ENCODE measurements at regions not wholly inside any gene's neighbourhood (a gene's known extent, or its start where the extent isn't known, plus 50 kb on each side); places are given as distances from the start of the nearest gene placed in this dataset.
A peak's percentile ranks its signal among the peaks of the same experiment; 100 is the strongest.
"Not testable (repeated sequence)": the region's sequence is repeated elsewhere in the genome, so short reads cannot be mapped to it uniquely, and the experiment has no call there.

GRCh38 chr5:23991406-23991805 is 484.0 kb downstream of the PRDM9 start:
- no peaks in the 10 kb centered on the region for H3K9me3 ChIP-seq (ENCODE audit: severe bottlenecking)
- no peaks in the 10 kb centered on the region for H3K36me3 ChIP-seq
- no peaks in the 10 kb centered on the region for H3K27me3 ChIP-seq (ENCODE audit: insufficient read depth, low read depth, severe bottlenecking)
- no peak for TF ChIP-seq CTCF (IDR thresholded peaks at IDR 0.05; ENCODE audit: low read depth, low read length)
- no peak for DNase-seq
- H3K4me3 ChIP-seq (ENCODE audit: low read depth, low read length), result no peak overlapping the region
- H3K27ac ChIP-seq, result no peak overlapping the region

DNA sequence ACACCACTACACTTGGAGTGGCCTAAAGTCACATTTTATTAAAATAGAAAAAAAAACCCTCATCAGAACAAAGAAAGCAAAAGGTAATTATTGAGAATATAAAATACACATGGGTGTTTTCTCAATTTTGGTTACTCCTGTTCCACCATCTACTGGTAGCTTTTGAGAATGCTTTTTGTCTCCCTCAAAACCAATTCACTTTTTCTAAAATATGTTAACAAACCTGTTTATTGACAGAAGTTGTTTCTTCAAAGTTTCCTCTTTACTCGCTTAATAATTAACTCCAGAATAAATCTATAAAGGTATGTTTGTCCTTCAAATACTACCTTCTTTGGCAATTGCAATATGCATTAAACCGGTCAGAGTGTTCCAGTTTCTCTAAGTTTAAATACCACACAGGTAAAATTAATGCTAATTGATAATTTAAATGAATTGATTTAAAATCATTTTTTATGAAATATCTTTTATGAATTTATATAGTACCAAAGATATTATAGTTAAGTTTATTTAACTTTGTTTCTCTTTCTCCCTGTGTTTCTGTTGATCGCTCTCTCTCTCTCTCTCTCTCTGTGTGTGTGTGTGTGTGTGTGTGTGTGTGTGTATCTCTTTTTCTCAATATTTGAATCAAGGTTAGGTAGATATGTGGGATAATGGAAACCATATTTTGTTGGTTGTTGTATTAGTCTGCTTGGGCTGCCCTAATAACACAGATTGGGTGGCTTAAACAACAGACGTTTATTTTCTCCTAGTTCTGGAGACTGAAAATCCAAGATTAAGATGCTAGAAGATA is 487.4 kb downstream of the PRDM9 start:
- peak; percentile 34 for TF ChIP-seq CTCF (IDR thresholded peaks at IDR 0.05; ENCODE audit: low read depth, low read length)

GRCh38 chr5:23996525-23996924 is 489.1 kb downstream of the PRDM9 start:
- Histone ChIP-seq H3K4me3 (ENCODE audit: low read depth, low read length) (no peak overlapping the region), H3K27ac (no peak overlapping the region), H3K9me3 (ENCODE audit: severe bottlenecking) (no peaks in the 10 kb centered on the region), H3K36me3 (no peaks in the 10 kb centered on the region), H3K27me3 (ENCODE audit: insufficient read depth, low read depth, severe bottlenecking) (no peaks in the 10 kb centered on the region)
- no peak for TF ChIP-seq CTCF (IDR thresholded peaks at IDR 0.05; ENCODE audit: low read depth, low read length)
- no peak for DNase-seq

More for the DNA sequence above, 487.4 kb downstream of the PRDM9 start:
- Histone ChIP-seq H3K27me3 (ENCODE audit: insufficient read depth, low read depth, severe bottlenecking) (no peaks in the 10 kb centered on the region), H3K4me3 (ENCODE audit: low read depth, low read length) (no peak overlapping the region), H3K9me3 (ENCODE audit: severe bottlenecking) (no peaks in the 10 kb centered on the region), H3K36me3 (no peaks in the 10 kb centered on the region), H3K27ac (no peak overlapping the region)
- no peak for DNase-seq

DNA sequence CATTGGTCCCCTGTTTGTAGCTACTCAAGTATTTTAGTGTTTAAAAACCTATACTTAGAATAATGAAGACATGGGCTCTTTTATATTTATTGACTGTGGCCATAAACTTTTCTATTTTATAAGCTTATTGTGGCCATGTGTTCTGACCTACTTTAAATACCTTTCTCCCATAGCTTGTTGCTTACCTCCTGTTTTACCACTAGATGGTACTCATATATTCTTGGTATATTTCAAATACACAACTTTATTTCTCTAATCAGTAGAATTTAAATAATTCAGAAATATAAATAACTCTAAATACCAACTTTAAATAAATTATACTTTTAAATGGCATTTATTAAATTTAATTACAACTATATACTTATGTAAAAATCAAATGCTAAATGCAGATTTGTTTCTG is 498.0 kb downstream of the PRDM9 start:
- H3K9me3 ChIP-seq (ENCODE audit: severe bottlenecking), result peaks cover 4% of the 10 kb centered on the region
- no peak for TF ChIP-seq CTCF (IDR thresholded peaks at IDR 0.05; ENCODE audit: low read depth, low read length)
- no peaks in the 10 kb centered on the region for H3K27me3 ChIP-seq (ENCODE audit: insufficient read depth, low read depth, severe bottlenecking)
- H3K4me3 ChIP-seq (ENCODE audit: low read depth, low read length), result no peak overlapping the region
- DNase-seq, result no peak
- no peak overlapping the region for H3K27ac ChIP-seq
- H3K36me3 ChIP-seq, result no peaks in the 10 kb centered on the region

GRCh38 chr5:24017710-24018109 is 510.3 kb downstream of the PRDM9 start:
- H3K27me3 ChIP-seq (ENCODE audit: insufficient read depth, low read depth, severe bottlenecking); H3K27ac ChIP-seq; H3K9me3 ChIP-seq (ENCODE audit: severe bottlenecking); DNase-seq; H3K4me3 ChIP-seq (ENCODE audit: low read depth, low read length); H3K36me3 ChIP-seq: not testable (repeated sequence)

DNA sequence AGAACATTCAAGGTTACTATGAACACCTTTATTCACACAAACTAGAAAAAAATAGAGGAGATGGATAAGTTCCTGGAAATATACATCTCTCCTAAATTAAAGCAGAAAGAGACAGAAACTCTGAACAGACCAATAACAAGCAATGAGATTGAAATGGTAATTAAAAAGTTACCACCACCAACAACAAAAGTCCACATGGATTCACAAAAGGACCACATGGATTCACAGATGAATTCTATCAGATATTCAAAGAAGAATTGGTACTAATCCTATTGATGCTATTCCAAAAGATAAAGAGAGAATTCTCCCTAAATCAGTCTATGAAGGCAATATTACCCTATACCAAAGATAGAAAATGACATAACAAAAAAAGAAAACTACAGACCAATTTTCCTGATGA is 518.9 kb downstream of the PRDM9 start:
- no peak for DNase-seq
- H3K4me3 ChIP-seq (ENCODE audit: low read depth, low read length), result no peak overlapping the region
- no peak overlapping the region for H3K27ac ChIP-seq
- no peaks in the 10 kb centered on the region for H3K36me3 ChIP-seq
- TF ChIP-seq CTCF (IDR thresholded peaks at IDR 0.05; ENCODE audit: low read depth, low read length), result no peak
- no peaks in the 10 kb centered on the region for H3K27me3 ChIP-seq (ENCODE audit: insufficient read depth, low read depth, severe bottlenecking)
- H3K9me3 ChIP-seq (ENCODE audit: severe bottlenecking), result peaks cover 8% of the 10 kb centered on the region

Measured in WERI-Rb-1 (cell line).